Body of pancreas (tissue), 4 donors: ENCODE measurements at regions not wholly inside any gene's neighbourhood (a gene's known extent, or its start where the extent isn't known, plus 50 kb on each side); places are given as distances from the start of the nearest gene placed in this dataset.

Source experiments
- CTCF ChIP-seq, 7 experiments: fragments of 450-650 bp in 4 of 7; fragments of 200-600 bp in 3 of 7; sonication (generic) in 3 of 7; IDR thresholded peaks; one replicate each; pipeline ENCODE4 v1.5.1; 2016 to 2019; ENCODE audit warnings: antibody characterized with exemption in 7 of 7
- POLR2A ChIP-seq, 3 donors: fragments of 450-650 bp; IDR thresholded peaks; one replicate each; pipeline ENCODE4 v1.6.1; 2016; ENCODE audit warnings: antibody characterized with exemption in 3 of 3, mild to moderate bottlenecking in 2 of 3

- no peak for TF ChIP-seq POLR2A (IDR thresholded peaks at IDR 0.05)
- no peak for TF ChIP-seq CTCF (IDR thresholded peaks at IDR 0.05)
Observed at GRCh38 chr3:135739779-135740178, 225.7 kb upstream of the PPP2R3A start.
